DND-41 (cell line): ENCODE measurements at regions not wholly inside any gene's neighbourhood (a gene's known extent, or its start where the extent isn't known, plus 50 kb on each side); places are given as distances from the start of the nearest gene placed in this dataset.

Experiments
- ATAC-seq: fragments of 200-7000 bp; cut with Tn5 transposase; 3 replicates; pipeline ENCODE4 v1.9.1; 2021; ENCODE audit warnings: low read depth; ENCODE audit not compliant: insufficient read depth
- DNase-seq: peaks from one replicate; pipeline ENCODE4 v3.0.0-alpha.2; 2020
- H2AFZ ChIP-seq: 2 replicates; pipeline ENCODE4 v1.6.0; 2012; ENCODE audit warnings: low read depth, low read length
- H3K27ac ChIP-seq: 2 replicates; pipeline ENCODE4 v1.5.1; 2012; ENCODE audit warnings: low read length, inconsistent platforms
- H3K27me3 ChIP-seq: fragments of 200-600 bp; sonication (generic); 2 replicates; pipeline ENCODE4 v1.6.0; 2012; ENCODE audit warnings: low read length, mild to moderate bottlenecking, inconsistent platforms; ENCODE audit not compliant: insufficient read depth, poor library complexity
- H3K36me3 ChIP-seq: 2 replicates; pipeline ENCODE4 v1.5.1; 2012; ENCODE audit warnings: low read length, inconsistent platforms; ENCODE audit not compliant: insufficient read depth
- H3K4me1 ChIP-seq: 2 replicates; pipeline ENCODE4 v1.5.1; 2012; ENCODE audit warnings: mild to moderate bottlenecking, low read length; ENCODE audit not compliant: insufficient read depth
- H3K4me2 ChIP-seq: 2 replicates; pipeline ENCODE4 v1.6.0; 2012; ENCODE audit warnings: mild to moderate bottlenecking, moderate library complexity, low read length, inconsistent platforms; ENCODE audit not compliant: insufficient read depth
- H3K4me3 ChIP-seq, 2 experiments: fragments of 200-600 bp in 1 of 2; shearing (Covaris generic) in 1 of 2; 2 replicates each; pipeline ENCODE4 v1.5.1; 2012 to 2016; ENCODE audit warnings: inconsistent platforms in 2 of 2, low read length in 2 of 2, mild to moderate bottlenecking in 2 of 2, low read depth in 1 of 2, moderate library complexity in 1 of 2
- H3K79me2 ChIP-seq: 2 replicates; pipeline ENCODE4 v1.6.0; 2012; ENCODE audit warnings: low read length, inconsistent platforms; ENCODE audit not compliant: insufficient read depth
- H3K9ac ChIP-seq: 2 replicates; pipeline ENCODE4 v1.6.0; 2012; ENCODE audit warnings: low read depth, mild to moderate bottlenecking, inconsistent platforms, low read length, moderate library complexity
- H3K9me3 ChIP-seq: 2 replicates; pipeline ENCODE4 v1.5.1; 2012; ENCODE audit warnings: low read length, moderate library complexity, mild to moderate bottlenecking, inconsistent platforms; ENCODE audit not compliant: insufficient read depth, severe bottlenecking
- H4K20me1 ChIP-seq: 2 replicates; pipeline ENCODE4 v1.6.0; 2012; ENCODE audit warnings: low read length; ENCODE audit not compliant: insufficient read depth
- EZH2 ChIP-seq: IDR thresholded peaks from 3 replicates; pipeline ENCODE4 v1.6.1; 2012; ENCODE audit warnings: borderline replicate concordance, low read depth, mild to moderate bottlenecking, moderate library complexity, low read length, inconsistent platforms; ENCODE audit not compliant: severe bottlenecking
- TF ChIP-seq, protein P1 (sequence below): IDR thresholded peaks from 2 replicates; pipeline ENCODE4 v1.5.1; 2012; ENCODE audit warnings: borderline replicate concordance, low read length, moderate library complexity, mild to moderate bottlenecking; ENCODE audit not compliant: poor library complexity, severe bottlenecking; ENCODE audit errors: extremely low read depth

DNA sequence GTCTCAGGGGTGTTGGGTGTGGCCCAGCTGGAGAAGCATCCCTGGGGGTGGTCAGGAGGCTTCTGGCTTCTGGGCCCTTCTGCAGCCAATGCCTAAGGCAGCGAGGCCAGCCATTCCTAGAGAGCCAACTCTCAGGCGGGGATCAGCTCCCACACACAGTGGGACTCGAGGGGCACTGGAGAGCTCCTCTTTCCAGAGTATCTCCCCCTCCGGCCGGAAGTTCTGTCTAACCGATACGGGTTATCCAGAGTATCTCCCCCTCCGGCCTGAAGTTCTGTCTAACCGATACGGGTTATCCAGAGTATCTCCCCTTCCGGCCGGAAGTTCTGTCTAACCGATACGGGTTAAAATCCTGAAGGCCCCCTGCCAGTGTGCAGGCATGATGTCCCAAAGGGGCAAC lies 71.2 kb upstream of the B3GAT1 start:
- no peak overlapping the region for H3K27ac ChIP-seq
- H2AFZ ChIP-seq, result no peak overlapping the region
- no peaks in the 10 kb centered on the region for H3K4me1 ChIP-seq
- TF ChIP-seq, protein P1, sequence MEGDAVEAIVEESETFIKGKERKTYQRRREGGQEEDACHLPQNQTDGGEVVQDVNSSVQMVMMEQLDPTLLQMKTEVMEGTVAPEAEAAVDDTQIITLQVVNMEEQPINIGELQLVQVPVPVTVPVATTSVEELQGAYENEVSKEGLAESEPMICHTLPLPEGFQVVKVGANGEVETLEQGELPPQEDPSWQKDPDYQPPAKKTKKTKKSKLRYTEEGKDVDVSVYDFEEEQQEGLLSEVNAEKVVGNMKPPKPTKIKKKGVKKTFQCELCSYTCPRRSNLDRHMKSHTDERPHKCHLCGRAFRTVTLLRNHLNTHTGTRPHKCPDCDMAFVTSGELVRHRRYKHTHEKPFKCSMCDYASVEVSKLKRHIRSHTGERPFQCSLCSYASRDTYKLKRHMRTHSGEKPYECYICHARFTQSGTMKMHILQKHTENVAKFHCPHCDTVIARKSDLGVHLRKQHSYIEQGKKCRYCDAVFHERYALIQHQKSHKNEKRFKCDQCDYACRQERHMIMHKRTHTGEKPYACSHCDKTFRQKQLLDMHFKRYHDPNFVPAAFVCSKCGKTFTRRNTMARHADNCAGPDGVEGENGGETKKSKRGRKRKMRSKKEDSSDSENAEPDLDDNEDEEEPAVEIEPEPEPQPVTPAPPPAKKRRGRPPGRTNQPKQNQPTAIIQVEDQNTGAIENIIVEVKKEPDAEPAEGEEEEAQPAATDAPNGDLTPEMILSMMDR, result no peak
- TF ChIP-seq EZH2, result no peak
- ATAC-seq, result no peak
- no peak overlapping the region for H3K9ac ChIP-seq
- H3K4me3 ChIP-seq, result no peak overlapping the region
- no peak for DNase-seq
- H3K79me2 ChIP-seq, result no peaks in the 10 kb centered on the region
- H3K27me3 ChIP-seq, result peaks cover 6% of the 10 kb centered on the region
- H3K9me3 ChIP-seq, result no peaks in the 10 kb centered on the region
- H4K20me1 ChIP-seq, result no peaks in the 10 kb centered on the region
- H3K36me3 ChIP-seq, result no peaks in the 10 kb centered on the region
- H3K4me2 ChIP-seq, result no peak overlapping the region

- H3K9me3 ChIP-seq, result no peaks in the 10 kb centered on the region
- TF ChIP-seq EZH2, result no peak
- TF ChIP-seq, protein P1, result no peak
- no peaks in the 10 kb centered on the region for H4K20me1 ChIP-seq
- ATAC-seq, result no peak
- H3K79me2 ChIP-seq, result no peaks in the 10 kb centered on the region
- no peaks in the 10 kb centered on the region for H3K36me3 ChIP-seq
- H3K4me1 ChIP-seq, result no peaks in the 10 kb centered on the region
- DNase-seq, result no peak
- H3K9ac ChIP-seq, result no peak overlapping the region
- no peak overlapping the region for H3K4me3 ChIP-seq
- H2AFZ ChIP-seq, result no peak overlapping the region
- no peak overlapping the region for H3K27ac ChIP-seq
- peaks cover 10% of the 10 kb centered on the region for H3K27me3 ChIP-seq
- H3K4me2 ChIP-seq, result no peak overlapping the region
Observed at GRCh38 chr11:134482865-134483264, 70.8 kb upstream of the B3GAT1 start.

DNA sequence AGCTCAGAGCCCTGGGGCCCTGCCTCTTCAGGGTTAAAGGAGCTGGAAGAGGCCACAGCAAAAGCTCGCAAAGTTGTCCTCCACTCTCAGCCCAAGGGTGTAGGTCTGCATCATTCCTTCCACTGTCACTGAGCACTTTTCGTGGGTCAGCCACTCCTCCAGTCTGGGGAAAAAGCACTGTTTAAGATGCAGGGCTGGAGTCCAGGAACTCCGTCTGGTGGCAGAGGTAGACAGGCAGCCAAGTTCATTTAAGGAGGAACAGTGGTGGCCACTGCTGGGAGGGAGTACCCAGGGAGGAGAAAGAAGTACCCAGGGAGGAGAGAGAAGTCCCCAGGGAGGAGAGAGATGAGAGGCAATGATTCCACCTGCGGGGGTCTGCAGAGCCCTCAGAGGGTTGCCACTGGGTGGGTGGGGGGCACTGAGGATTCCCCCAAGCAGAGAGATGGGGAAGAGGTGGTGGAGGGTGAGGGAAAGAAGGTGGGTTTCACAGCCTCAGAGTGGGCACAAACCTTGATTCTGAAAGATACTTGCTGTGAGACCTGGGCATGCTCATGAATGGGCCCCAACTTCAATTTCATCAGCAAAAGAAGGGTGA lies 70.0 kb upstream of the B3GAT1 start:
- Histone ChIP-seq H3K27ac (no peak overlapping the region), H3K36me3 (no peaks in the 10 kb centered on the region), H3K4me1 (no peaks in the 10 kb centered on the region), H2AFZ (no peak overlapping the region), H3K79me2 (no peaks in the 10 kb centered on the region), H3K27me3 (peaks cover 11% of the 10 kb centered on the region), H3K9me3 (no peaks in the 10 kb centered on the region), H3K4me3 (no peak overlapping the region), H3K4me2 (no peak overlapping the region), H4K20me1 (no peaks in the 10 kb centered on the region), H3K9ac (no peak overlapping the region)
- TF ChIP-seq EZH2, result no peak
- TF ChIP-seq, protein P1, result no peak
- ATAC-seq (no peak), DNase-seq (no peak)
